AG09319 (cell line): ENCODE measurements at regions not wholly inside any gene's neighbourhood (a gene's known extent, or its start where the extent isn't known, plus 50 kb on each side); places are given as distances from the start of the nearest gene placed in this dataset.

Source experiments
- DNase-seq: peaks from one replicate; pipeline ENCODE4 v3.0.0-alpha.2; 2010; ENCODE audit warnings: low read depth; ENCODE audit errors: extremely low read depth
- TF ChIP-seq, protein P1 (sequence below): IDR thresholded peaks from 2 replicates; pipeline ENCODE4 v1.5.1; 2011; ENCODE audit warnings: low read depth, mild to moderate bottlenecking, inconsistent platforms, low read length, moderate library complexity

DNA sequence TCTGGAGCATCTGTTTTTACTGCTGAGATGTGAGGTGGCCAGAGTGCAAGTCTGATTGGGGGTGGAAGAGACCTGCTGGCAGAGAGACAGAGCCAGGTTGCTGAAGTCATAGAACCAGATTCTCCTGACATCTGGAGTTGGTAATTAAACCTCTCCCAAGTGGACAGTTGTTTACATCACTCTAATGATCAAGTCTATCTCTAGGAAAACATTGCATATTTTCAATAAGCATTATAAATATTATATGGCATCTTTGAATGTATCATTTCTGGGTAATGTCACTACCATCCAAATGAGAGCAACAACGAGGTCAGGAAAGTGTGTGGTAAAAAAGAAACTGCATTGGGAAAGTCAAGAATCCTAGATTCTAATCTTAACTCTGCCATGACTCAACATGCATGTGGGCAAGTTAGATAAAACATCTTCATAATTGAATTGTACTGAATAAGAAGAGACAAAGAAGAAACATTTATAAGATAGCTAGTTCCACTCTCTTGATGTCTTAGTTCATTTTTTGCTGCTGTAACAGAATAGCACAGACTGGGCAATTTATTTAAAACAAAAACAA lies 351.2 kb upstream of the API5 start:
- no peak for DNase-seq
- TF ChIP-seq, protein P1, sequence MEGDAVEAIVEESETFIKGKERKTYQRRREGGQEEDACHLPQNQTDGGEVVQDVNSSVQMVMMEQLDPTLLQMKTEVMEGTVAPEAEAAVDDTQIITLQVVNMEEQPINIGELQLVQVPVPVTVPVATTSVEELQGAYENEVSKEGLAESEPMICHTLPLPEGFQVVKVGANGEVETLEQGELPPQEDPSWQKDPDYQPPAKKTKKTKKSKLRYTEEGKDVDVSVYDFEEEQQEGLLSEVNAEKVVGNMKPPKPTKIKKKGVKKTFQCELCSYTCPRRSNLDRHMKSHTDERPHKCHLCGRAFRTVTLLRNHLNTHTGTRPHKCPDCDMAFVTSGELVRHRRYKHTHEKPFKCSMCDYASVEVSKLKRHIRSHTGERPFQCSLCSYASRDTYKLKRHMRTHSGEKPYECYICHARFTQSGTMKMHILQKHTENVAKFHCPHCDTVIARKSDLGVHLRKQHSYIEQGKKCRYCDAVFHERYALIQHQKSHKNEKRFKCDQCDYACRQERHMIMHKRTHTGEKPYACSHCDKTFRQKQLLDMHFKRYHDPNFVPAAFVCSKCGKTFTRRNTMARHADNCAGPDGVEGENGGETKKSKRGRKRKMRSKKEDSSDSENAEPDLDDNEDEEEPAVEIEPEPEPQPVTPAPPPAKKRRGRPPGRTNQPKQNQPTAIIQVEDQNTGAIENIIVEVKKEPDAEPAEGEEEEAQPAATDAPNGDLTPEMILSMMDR: no peak

DNA sequence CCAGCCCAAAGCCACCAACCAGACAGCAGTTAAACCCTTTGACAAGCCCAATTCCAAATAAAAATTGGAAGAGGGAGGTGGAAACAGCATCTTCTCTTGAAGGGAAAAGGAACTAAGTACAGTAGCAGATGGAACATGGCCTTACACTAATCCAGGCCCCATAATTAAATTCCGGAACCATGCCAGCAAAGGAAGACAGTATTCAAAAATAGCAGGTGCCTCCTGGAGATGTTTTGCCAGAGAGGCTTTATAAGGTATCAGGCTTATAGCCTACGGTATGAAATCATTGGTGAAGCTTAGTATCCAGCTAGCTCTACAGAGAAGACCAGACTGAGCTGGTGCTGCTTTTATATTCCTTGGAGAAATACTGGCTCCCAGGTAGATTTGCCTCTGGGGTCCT lies 344.1 kb upstream of the API5 start:
- TF ChIP-seq, protein P1: no peak
- DNase-seq: no peak

DNA sequence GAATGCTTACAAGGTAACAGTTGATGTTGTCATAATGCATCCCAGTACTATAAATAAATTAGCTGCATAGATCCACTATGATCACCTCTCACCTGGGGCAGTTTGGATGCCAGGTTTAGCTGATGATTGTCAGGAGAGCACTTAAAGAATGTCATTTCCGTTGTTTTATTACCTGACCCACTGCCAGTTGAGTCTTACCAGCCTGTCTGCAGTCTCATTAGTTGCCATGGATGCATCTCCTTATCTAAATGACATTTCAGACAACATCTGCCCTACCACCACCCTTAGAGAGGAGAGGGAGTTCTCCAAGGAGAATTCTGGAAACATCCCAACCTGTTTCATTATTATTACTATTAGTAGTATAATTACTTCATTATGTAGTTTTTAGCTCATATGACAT lies 339.1 kb upstream of the API5 start:
- TF ChIP-seq, protein P1: no peak
- DNase-seq: no peak

DNA sequence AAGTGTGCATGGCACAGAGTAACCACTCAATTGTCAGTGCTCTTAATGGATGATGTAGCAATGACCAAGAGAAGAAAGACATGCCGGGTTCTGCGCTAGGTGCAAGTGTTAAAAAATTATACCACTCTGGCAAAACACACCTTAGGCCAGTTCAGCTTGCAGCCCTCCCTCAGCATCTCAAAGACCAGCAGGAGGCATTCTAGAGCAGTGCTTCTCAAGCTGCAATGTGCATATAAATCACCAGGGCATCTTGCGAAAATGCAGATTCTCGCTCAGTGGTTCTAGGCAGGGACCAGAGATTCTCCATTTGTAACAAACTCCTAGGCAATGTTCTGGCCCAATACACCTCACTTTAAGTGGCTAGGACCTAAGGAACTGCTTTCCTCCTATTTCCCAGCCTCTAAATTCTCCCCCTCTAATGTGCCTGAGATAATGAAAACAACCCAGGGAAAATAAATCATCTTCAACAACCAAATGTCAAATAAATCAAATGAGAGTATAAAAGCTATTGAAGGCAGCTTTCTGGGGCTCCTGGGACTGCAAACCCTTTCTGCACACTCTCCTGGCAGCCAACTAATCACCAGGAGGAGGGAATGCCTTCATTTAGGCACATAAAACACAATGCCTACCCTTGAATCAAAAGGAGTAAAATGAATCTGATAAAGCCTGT lies 337.2 kb upstream of the API5 start:
- TF ChIP-seq, protein P1: no peak
- no peak for DNase-seq

DNA sequence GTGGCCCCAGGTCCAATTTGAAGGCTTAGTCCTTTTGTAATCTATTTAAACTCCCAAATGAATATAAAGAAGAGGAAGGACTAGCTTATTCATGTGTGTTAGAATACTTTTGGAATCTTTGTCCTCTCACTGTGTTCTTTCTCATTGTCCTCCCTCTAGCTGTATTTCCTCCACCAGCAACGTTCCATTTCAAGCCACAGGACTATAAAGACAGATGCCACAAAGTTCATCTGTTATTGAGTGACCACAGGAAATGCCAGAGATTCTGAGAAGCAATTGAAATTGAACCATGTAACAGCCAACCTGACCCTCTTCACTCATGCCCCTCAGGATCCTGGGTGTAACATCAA lies 336.6 kb upstream of the API5 start:
- DNase-seq: no peak
- TF ChIP-seq, protein P1: no peak

DNA sequence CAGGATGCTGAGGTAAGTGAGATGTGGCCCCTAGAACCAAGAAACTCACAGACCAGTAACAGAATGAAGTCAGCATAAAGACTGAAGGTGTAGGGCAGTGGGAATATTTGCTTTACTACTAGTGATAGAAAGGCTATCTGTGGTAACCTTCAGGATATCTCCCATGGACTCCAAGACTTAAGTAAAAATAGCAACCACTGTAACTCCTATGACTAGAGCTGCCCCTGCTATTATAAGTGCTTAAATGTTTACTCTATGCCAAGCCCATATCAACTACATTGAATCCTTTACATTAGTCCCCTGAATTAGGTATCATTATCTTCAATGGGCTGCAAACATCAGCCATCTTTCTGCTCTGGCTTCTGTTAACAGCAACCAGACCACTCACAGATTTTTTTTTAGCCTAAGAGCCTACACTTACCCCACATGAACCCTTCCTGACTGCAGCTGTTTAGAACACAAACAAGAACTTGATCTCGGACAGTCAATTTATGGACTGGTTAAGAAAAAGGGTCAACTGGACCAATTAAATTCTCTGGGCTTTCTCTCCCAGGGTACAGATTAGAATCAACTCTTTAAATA lies 335.1 kb upstream of the API5 start:
- no peak for DNase-seq
- TF ChIP-seq, protein P1: no peak

DNA sequence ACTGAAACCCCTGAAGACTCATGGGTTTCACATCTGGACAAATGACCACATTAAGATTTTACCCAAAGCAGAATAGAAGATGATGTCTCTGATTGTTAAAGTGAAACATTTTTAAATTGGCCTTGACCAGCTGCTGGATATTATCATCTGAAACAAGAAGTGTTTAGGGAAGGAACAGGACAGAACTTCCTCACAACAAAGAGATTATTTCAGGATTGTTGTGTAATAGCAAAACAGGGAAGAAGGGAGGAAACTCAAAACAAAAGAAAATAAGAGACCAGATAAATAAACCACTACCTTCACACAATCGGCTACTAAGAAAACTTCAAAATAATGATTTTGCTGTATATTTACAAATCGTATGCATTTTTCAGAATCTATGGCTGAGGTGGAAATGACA lies 319.2 kb upstream of the API5 start:
- DNase-seq: no peak
- TF ChIP-seq, protein P1: no peak
